SK-N-SH treated with all-trans-retinoic acid at 6 μM for 48 hours (cell line): ENCODE measurements at regions not wholly inside any gene's neighbourhood (a gene's known extent, or its start where the extent isn't known, plus 50 kb on each side); places are given as distances from the start of the nearest gene placed in this dataset.

Experiments used
- ARNTL ChIP-seq: fragments of 450-650 bp; formaldehyde crosslinking; IDR thresholded peaks from 2 replicates; pipeline ENCODE4 v1.5.0; 2020; ENCODE audit warnings: low read depth, mild to moderate bottlenecking, moderate library complexity, borderline replicate concordance
- BACH2 ChIP-seq: fragments of 250-450 bp; sonication (Bioruptor Pico); IDR thresholded peaks from 2 replicates; pipeline ENCODE4 v1.9.0; 2021; ENCODE audit warnings: mild to moderate bottlenecking, borderline replicate concordance
- CSDC2 ChIP-seq: fragments of 250-450 bp; sonication (Bioruptor Pico); IDR thresholded peaks from 2 replicates; pipeline ENCODE4 v1.5.0; 2020; ENCODE audit warnings: mild to moderate bottlenecking, moderate library complexity
- ESRRG ChIP-seq: fragments of 250-450 bp; sonication (Bioruptor Pico); IDR thresholded peaks from 2 replicates; pipeline ENCODE4 v1.6.1; 2021; ENCODE audit warnings: mild to moderate bottlenecking
- PPARA ChIP-seq: fragments of 250-450 bp; sonication (Bioruptor Pico); IDR thresholded peaks from 2 replicates; pipeline ENCODE4 v1.5.0; 2020; ENCODE audit warnings: mild to moderate bottlenecking, borderline replicate concordance
- RARB ChIP-seq: fragments of 250-450 bp; sonication (Bioruptor Pico); IDR thresholded peaks from 2 replicates; pipeline ENCODE4 v1.8.0; 2021; ENCODE audit warnings: mild to moderate bottlenecking, moderate library complexity
- ZFP3 ChIP-seq: fragments of 250-450 bp; sonication (Bioruptor Pico); IDR thresholded peaks from 2 replicates; pipeline ENCODE4 v1.5.0; 2020; ENCODE audit warnings: mild to moderate bottlenecking, moderate library complexity
- TF ChIP-seq, protein P1 (sequence below): fragments of 250-450 bp; sonication (Bioruptor Pico); IDR thresholded peaks from 2 replicates; pipeline ENCODE4 v1.8.0; 2020; ENCODE audit warnings: mild to moderate bottlenecking, moderate library complexity, borderline replicate concordance

- no peak for TF ChIP-seq ARNTL (CRISPR knock-in tag)
- no peak for TF ChIP-seq ZFP3 (CRISPR knock-in tag)
- TF ChIP-seq, protein P1, sequence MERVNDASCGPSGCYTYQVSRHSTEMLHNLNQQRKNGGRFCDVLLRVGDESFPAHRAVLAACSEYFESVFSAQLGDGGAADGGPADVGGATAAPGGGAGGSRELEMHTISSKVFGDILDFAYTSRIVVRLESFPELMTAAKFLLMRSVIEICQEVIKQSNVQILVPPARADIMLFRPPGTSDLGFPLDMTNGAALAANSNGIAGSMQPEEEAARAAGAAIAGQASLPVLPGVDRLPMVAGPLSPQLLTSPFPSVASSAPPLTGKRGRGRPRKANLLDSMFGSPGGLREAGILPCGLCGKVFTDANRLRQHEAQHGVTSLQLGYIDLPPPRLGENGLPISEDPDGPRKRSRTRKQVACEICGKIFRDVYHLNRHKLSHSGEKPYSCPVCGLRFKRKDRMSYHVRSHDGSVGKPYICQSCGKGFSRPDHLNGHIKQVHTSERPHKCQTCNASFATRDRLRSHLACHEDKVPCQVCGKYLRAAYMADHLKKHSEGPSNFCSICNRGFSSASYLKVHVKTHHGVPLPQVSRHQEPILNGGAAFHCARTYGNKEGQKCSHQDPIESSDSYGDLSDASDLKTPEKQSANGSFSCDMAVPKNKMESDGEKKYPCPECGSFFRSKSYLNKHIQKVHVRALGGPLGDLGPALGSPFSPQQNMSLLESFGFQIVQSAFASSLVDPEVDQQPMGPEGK, result no peak
- no peak for TF ChIP-seq BACH2 (CRISPR knock-in tag)
- TF ChIP-seq RARB (CRISPR knock-in tag), result no peak
- TF ChIP-seq ESRRG, result no peak
- no peak for TF ChIP-seq CSDC2
- TF ChIP-seq PPARA (CRISPR knock-in tag), result no peak
Measured at GRCh38 chr17:69907132-69907847, 167.7 kb upstream of the KCNJ16 start.
